ENCODE measurements at regions not wholly inside any gene's neighbourhood (a gene's known extent, or its start where the extent isn't known, plus 50 kb on each side); places are given as distances from the start of the nearest gene placed in this dataset.

GRCh38 chr10:29922892-29923291, 136.5 kb downstream of the JCAD start:
- no peak for DNase-seq
- Histone ChIP-seq H3K27ac (ENCODE audit: low read depth in 1 of 2, low read length in 2 of 2) (no peak overlapping the region), H2AFZ (ENCODE audit: insufficient read depth, low read depth, low read length, poor library complexity, severe bottlenecking) (no peak overlapping the region), H3K4me3 (replicated peaks in 1 of 3; ENCODE audit: low read depth in 2 of 3, low read length in 3 of 3) (no peak overlapping the region), H3K79me2 (ENCODE audit: insufficient read depth, low read length) (no peaks in the 10 kb centered on the region), H3K36me3 (replicated peaks in 1 of 2; ENCODE audit: control insufficient read depth in 1 of 2, insufficient read depth in 2 of 2, low read length in 2 of 2) (no peaks in the 10 kb centered on the region), H3K4me2 (replicated peaks; ENCODE audit: extremely low read depth, low read length, poor library complexity, severe bottlenecking) (no peak overlapping the region), H3K27me3 (ENCODE audit: control insufficient read depth in 2 of 2, insufficient read depth in 2 of 2, low read length in 2 of 2) (no peaks in the 10 kb centered on the region), H4K20me1 (ENCODE audit: insufficient read depth, low read length) (no peaks in the 10 kb centered on the region), H3K4me1 (ENCODE audit: control insufficient read depth in 1 of 2, insufficient read depth in 2 of 2, low read length in 2 of 2) (no peaks in the 10 kb centered on the region), H3K9ac (ENCODE audit: insufficient read depth, low read length, poor library complexity, severe bottlenecking) (no peak overlapping the region), H3K9me3 (replicated peaks in 1 of 2; ENCODE audit: control insufficient read depth in 1 of 2, insufficient read depth in 1 of 2, low read length in 2 of 2) (peaks cover 31% of the 10 kb centered on the region in 2 donors)
- 100% methylated on average over 1 of the region's 4 CpGs for WGBS (ENCODE audit: insufficient coverage)
- Mint-ChIP-seq H3K9me3 (peaks cover 24 to 36% (median 34%) of the 10 kb centered on the region in 7 donors), H3K4me3 (no peak overlapping the region), H3K4me1 (peaks cover 7% of the 10 kb centered on the region), H3K27me3 (ENCODE audit: low read depth in 3 of 3) (peaks cover 0 to 4% (median 2%) of the 10 kb centered on the region in 3 donors), H3K27ac (no peak overlapping the region), H3K36me3 (no peaks in the 10 kb centered on the region)
- intact Hi-C loops (cut with micrococcal nuclease), result no loop called here
- TF ChIP-seq, protein P1, sequence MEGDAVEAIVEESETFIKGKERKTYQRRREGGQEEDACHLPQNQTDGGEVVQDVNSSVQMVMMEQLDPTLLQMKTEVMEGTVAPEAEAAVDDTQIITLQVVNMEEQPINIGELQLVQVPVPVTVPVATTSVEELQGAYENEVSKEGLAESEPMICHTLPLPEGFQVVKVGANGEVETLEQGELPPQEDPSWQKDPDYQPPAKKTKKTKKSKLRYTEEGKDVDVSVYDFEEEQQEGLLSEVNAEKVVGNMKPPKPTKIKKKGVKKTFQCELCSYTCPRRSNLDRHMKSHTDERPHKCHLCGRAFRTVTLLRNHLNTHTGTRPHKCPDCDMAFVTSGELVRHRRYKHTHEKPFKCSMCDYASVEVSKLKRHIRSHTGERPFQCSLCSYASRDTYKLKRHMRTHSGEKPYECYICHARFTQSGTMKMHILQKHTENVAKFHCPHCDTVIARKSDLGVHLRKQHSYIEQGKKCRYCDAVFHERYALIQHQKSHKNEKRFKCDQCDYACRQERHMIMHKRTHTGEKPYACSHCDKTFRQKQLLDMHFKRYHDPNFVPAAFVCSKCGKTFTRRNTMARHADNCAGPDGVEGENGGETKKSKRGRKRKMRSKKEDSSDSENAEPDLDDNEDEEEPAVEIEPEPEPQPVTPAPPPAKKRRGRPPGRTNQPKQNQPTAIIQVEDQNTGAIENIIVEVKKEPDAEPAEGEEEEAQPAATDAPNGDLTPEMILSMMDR (IDR thresholded peaks at IDR 0.05), result no peak

- peaks cover 22 to 30% (median 28%) of the 10 kb centered on the region in 7 donors for H3K9me3 Mint-ChIP-seq
- no peak overlapping the region for H3K27ac ChIP-seq (ENCODE audit: low read depth in 1 of 2, low read length in 2 of 2)
- TF ChIP-seq, protein P1 (IDR thresholded peaks at IDR 0.05), result no peak
- peaks cover 24% of the 10 kb centered on the region in 2 donors for H3K9me3 ChIP-seq (replicated peaks in 1 of 2; ENCODE audit: control insufficient read depth in 1 of 2, insufficient read depth in 1 of 2, low read length in 2 of 2)
- no CpG with 5 or more reads among the region's 1 CpG for WGBS (ENCODE audit: insufficient coverage)
- peaks cover 0 to 6% (median 2%) of the 10 kb centered on the region in 3 donors for H3K27me3 Mint-ChIP-seq (ENCODE audit: low read depth in 3 of 3)
- H3K9ac ChIP-seq (ENCODE audit: insufficient read depth, low read length, poor library complexity, severe bottlenecking), result no peak overlapping the region
- H3K4me2 ChIP-seq (replicated peaks; ENCODE audit: extremely low read depth, low read length, poor library complexity, severe bottlenecking), result no peak overlapping the region
- no peak overlapping the region for H3K4me3 Mint-ChIP-seq
- H4K20me1 ChIP-seq (ENCODE audit: insufficient read depth, low read length), result no peaks in the 10 kb centered on the region
- no peak overlapping the region for H3K4me3 ChIP-seq (replicated peaks in 1 of 3; ENCODE audit: low read depth in 2 of 3, low read length in 3 of 3)
- no peaks in the 10 kb centered on the region for H3K36me3 ChIP-seq (replicated peaks in 1 of 2; ENCODE audit: control insufficient read depth in 1 of 2, insufficient read depth in 2 of 2, low read length in 2 of 2)
- peaks cover 7% of the 10 kb centered on the region for H3K4me1 Mint-ChIP-seq
- no peak for DNase-seq
- no peaks in the 10 kb centered on the region for H3K79me2 ChIP-seq (ENCODE audit: insufficient read depth, low read length)
- intact Hi-C loops (cut with micrococcal nuclease), result no loop called here
- no peak overlapping the region for H3K27ac Mint-ChIP-seq
- no peaks in the 10 kb centered on the region for H3K36me3 Mint-ChIP-seq
- no peak overlapping the region for H2AFZ ChIP-seq (ENCODE audit: insufficient read depth, low read depth, low read length, poor library complexity, severe bottlenecking)
- no peaks in the 10 kb centered on the region for H3K27me3 ChIP-seq (ENCODE audit: control insufficient read depth in 2 of 2, insufficient read depth in 2 of 2, low read length in 2 of 2)
- H3K4me1 ChIP-seq (ENCODE audit: control insufficient read depth in 1 of 2, insufficient read depth in 2 of 2, low read length in 2 of 2), result no peaks in the 10 kb centered on the region
Observed at GRCh38 chr10:29922226-29922625, 137.2 kb downstream of the JCAD start.

Data from CD14-positive monocyte (primary cell).